Small intestine (tissue), 7 donors: ENCODE measurements at regions not wholly inside any gene's neighbourhood (a gene's known extent, or its start where the extent isn't known, plus 50 kb on each side); places are given as distances from the start of the nearest gene placed in this dataset.

Source experiments
- DNase-seq, 2 donors: peaks; one replicate each; pipeline versions ENCODE4 v3.0.0 to v3.0.0-alpha.2; 2013
- FAIRE-seq: peaks from 2 replicates; lab custom pipeline; 2012; peaks lifted over from hg19 to GRCh38; lab: Jason Lieb, UNC
- H3K27ac ChIP-seq, 3 donors: one replicate each; pipeline ENCODE4 v1.5.1; 2013; ENCODE audit warnings: low read length in 2 of 3, mild to moderate bottlenecking in 2 of 3, control low read depth in 1 of 3, inconsistent platforms in 1 of 3, low read depth in 1 of 3, moderate library complexity in 1 of 3
- H3K27me3 ChIP-seq, 3 donors: one replicate each; pipeline ENCODE4 v1.6.1; 2013; ENCODE audit warnings: low read length in 3 of 3, inconsistent platforms in 1 of 3; ENCODE audit not compliant: control insufficient read depth in 3 of 3, insufficient read depth in 3 of 3
- H3K36me3 ChIP-seq, 3 donors: one replicate each; pipeline ENCODE4 v1.6.1; 2013; ENCODE audit warnings: low read length in 3 of 3, inconsistent platforms in 1 of 3, low read depth in 1 of 3, mild to moderate bottlenecking in 1 of 3, moderate library complexity in 1 of 3; ENCODE audit not compliant: control insufficient read depth in 3 of 3, insufficient read depth in 2 of 3
- H3K4me1 ChIP-seq, 3 donors: one replicate each; pipeline ENCODE4 v1.6.1; 2013; ENCODE audit warnings: low read length in 2 of 3, inconsistent platforms in 1 of 3, low read depth in 1 of 3, mild to moderate bottlenecking in 1 of 3, moderate library complexity in 1 of 3; ENCODE audit not compliant: control insufficient read depth in 3 of 3, insufficient read depth in 2 of 3
- H3K4me3 ChIP-seq, 3 donors: one replicate each; pipeline ENCODE4 v1.5.1; 2013; ENCODE audit warnings: low read length in 3 of 3, control low read depth in 1 of 3, inconsistent platforms in 1 of 3, low read depth in 1 of 3, mild to moderate bottlenecking in 1 of 3, moderate library complexity in 1 of 3
- H3K9me3 ChIP-seq, 2 donors: one replicate each; pipeline ENCODE4 v1.6.1; 2013; ENCODE audit warnings: low read depth in 1 of 2, low read length in 1 of 2; ENCODE audit not compliant: control insufficient read depth in 2 of 2, insufficient read depth in 1 of 2
- WGBS, 3 donors: extraction: QIAGEN DNeasy Blood & Tissue Kit; methylation state at CpG; one replicate each; pipeline ENCODE4 v1.1.7; 2013; 5-methylcytosine and 5-hydroxymethylcytosine counted together
- donor health status: healthy with polysubstance abuse.
- donor health status: control.
- donor health status: control.
- donor health status: Bipolar disorder and iron deficiency.
- donor health status: healthy.

- H3K36me3 ChIP-seq: no peaks in the 10 kb centered on the region
- peaks cover 0 to 2% (median 0%) of the 10 kb centered on the region in 3 donors for H3K27me3 ChIP-seq
- H3K4me1 ChIP-seq: no peaks in the 10 kb centered on the region
- H3K27ac ChIP-seq: no peak overlapping the region
- 87 to 92% (median 90%) methylated on average over 5 of the region's 5 CpGs for WGBS, 3 donors
- H3K9me3 ChIP-seq: peaks cover 0 to 3% of the 10 kb centered on the region in 2 donors
- FAIRE-seq (no peak), DNase-seq (no peak)
- no peak overlapping the region for H3K4me3 ChIP-seq
These were observed 83.3 kb upstream of the HELT start for GRCh38 chr4:184934961-184935360.

GRCh38 chr4:184936071-184936470 lies 82.2 kb upstream of the HELT start:
- Histone ChIP-seq H3K4me3 (no peak overlapping the region), H3K9me3 (peaks cover 0 to 5% of the 10 kb centered on the region in 2 donors), H3K27me3 (peaks cover 0 to 2% (median 0%) of the 10 kb centered on the region in 3 donors), H3K27ac (no peak overlapping the region), H3K36me3 (no peaks in the 10 kb centered on the region), H3K4me1 (no peaks in the 10 kb centered on the region)
- FAIRE-seq (no peak), DNase-seq (no peak)
- 60 to 69% (median 61%) methylated on average over 6 of the region's 6 CpGs for WGBS, 3 donors

- H3K4me1 ChIP-seq: no peaks in the 10 kb centered on the region
- FAIRE-seq: no peak
- peaks cover 0 to 2% (median 0%) of the 10 kb centered on the region in 3 donors for H3K27me3 ChIP-seq
- H3K27ac ChIP-seq: no peak overlapping the region
- 10 to 35% (median 11%) methylated on average over 1 of the region's 1 CpG for WGBS, 3 donors
- H3K36me3 ChIP-seq: no peaks in the 10 kb centered on the region
- peaks cover 0 to 5% of the 10 kb centered on the region in 2 donors for H3K9me3 ChIP-seq
- DNase-seq: no peak
- H3K4me3 ChIP-seq: no peak overlapping the region
These were observed 81.1 kb upstream of the HELT start for GRCh38 chr4:184937030-184937710.

GRCh38 chr4:184937745-184938144 lies 80.5 kb upstream of the HELT start:
- Histone ChIP-seq H3K4me3 (no peak overlapping the region), H3K9me3 (peaks cover 0 to 5% of the 10 kb centered on the region in 2 donors), H3K27ac (no peak overlapping the region), H3K4me1 (no peaks in the 10 kb centered on the region), H3K27me3 (peaks cover 0 to 2% (median 0%) of the 10 kb centered on the region in 3 donors), H3K36me3 (no peaks in the 10 kb centered on the region)
- 30 to 46% (median 37%) methylated on average over 10 of the region's 10 CpGs for WGBS, 3 donors
- no peak for FAIRE-seq
- DNase-seq: peak in 1 of 2 donors; percentile 4

GRCh38 chr4:184938871-184939270 lies 79.4 kb upstream of the HELT start:
- DNase-seq (no peak), FAIRE-seq (no peak)
- WGBS, 3 donors: 92 to 96% (median 94%) methylated on average over 7 of the region's 7 CpGs
- Histone ChIP-seq H3K4me1 (no peaks in the 10 kb centered on the region), H3K9me3 (peaks cover 0 to 5% of the 10 kb centered on the region in 2 donors), H3K27ac (no peak overlapping the region), H3K27me3 (peaks cover 0 to 2% (median 0%) of the 10 kb centered on the region in 3 donors), H3K4me3 (no peak overlapping the region), H3K36me3 (no peaks in the 10 kb centered on the region)

GRCh38 chr4:184939978-184940377 lies 78.3 kb upstream of the HELT start:
- Histone ChIP-seq H3K4me1 (no peaks in the 10 kb centered on the region), H3K27ac (no peak overlapping the region), H3K36me3 (no peaks in the 10 kb centered on the region), H3K9me3 (peaks cover 0 to 5% of the 10 kb centered on the region in 2 donors), H3K4me3 (no peak overlapping the region), H3K27me3 (peaks cover 0 to 2% (median 0%) of the 10 kb centered on the region in 3 donors)
- FAIRE-seq (no peak), DNase-seq (no peak)
- WGBS, 3 donors: 81 to 89% (median 81%) methylated on average over 2 of the region's 2 CpGs

GRCh38 chr4:184940500-184940899 lies 77.8 kb upstream of the HELT start:
- Histone ChIP-seq H3K4me1 (no peaks in the 10 kb centered on the region), H3K27me3 (peaks cover 0 to 2% (median 0%) of the 10 kb centered on the region in 3 donors), H3K4me3 (no peak overlapping the region), H3K9me3 (peaks cover 0 to 5% of the 10 kb centered on the region in 2 donors), H3K36me3 (no peaks in the 10 kb centered on the region), H3K27ac (no peak overlapping the region)
- DNase-seq (peak; percentile 10 to 34), FAIRE-seq (no peak)
- WGBS, 3 donors: 49 to 71% (median 57%) methylated on average over 8 of the region's 8 CpGs

GRCh38 chr4:184941671-184942418 lies 76.4 kb upstream of the HELT start:
- Histone ChIP-seq H3K27ac (no peak overlapping the region), H3K4me1 (no peaks in the 10 kb centered on the region), H3K9me3 (peaks cover 0 to 5% of the 10 kb centered on the region in 2 donors), H3K4me3 (no peak overlapping the region), H3K36me3 (no peaks in the 10 kb centered on the region), H3K27me3 (no peaks in the 10 kb centered on the region)
- no peak for FAIRE-seq
- 78 to 86% (median 82%) methylated on average over 13 of the region's 13 CpGs for WGBS, 3 donors
- no peak for DNase-seq
